IMR-90 (cell line): ENCODE measurements at regions not wholly inside any gene's neighbourhood (a gene's known extent, or its start where the extent isn't known, plus 50 kb on each side); places are given as distances from the start of the nearest gene placed in this dataset.

Source experiments
- ATAC-seq: fragments of 200-7000 bp; cut with Tn5 transposase; 2 replicates; pipeline ENCODE4 v1.9.1; 2020; ENCODE audit warnings: low read depth, mild to moderate bottlenecking, moderate library complexity
- BruUV-seq: library from RNA; stranded (reverse); fragments of 400-500 nt; replicated peaks from 2 replicates; lab custom pipeline; 2021; lab: Mats Ljungman, UMichigan
- CTCF ChIA-PET: fragments of 300-600 bp; formaldehyde crosslinking; extraction: SDS; loops from one replicate; lab custom pipeline; 2021; ENCODE audit warnings: antibody characterized with exemption; lab: Yijun Ruan, JAX
- POLR2A ChIA-PET: fragments of 300-600 bp; sonication (Branson Sonifier 250); formaldehyde crosslinking; loops from one replicate; lab custom pipeline; 2022; ENCODE audit warnings: antibody characterized with exemption; ENCODE audit not compliant: unreplicated experiment; lab: Charles Lee
- DNase-seq: peaks from one replicate; pipeline ENCODE4 v3.0.0; 2013
- H2AFZ ChIP-seq: replicated peaks from 2 replicates; pipeline ENCODE3; 2013; ENCODE audit warnings: low read length, mild to moderate bottlenecking; ENCODE audit not compliant: poor library complexity
- H2AK5ac ChIP-seq: 2 replicates; pipeline ENCODE4 v1.6.1; 2013; ENCODE audit warnings: low read depth, low read length, inconsistent platforms
- H2AK9ac ChIP-seq: replicated peaks from 2 replicates; pipeline ENCODE3; 2013; ENCODE audit warnings: mild to moderate bottlenecking, low read depth, low read length, moderate library complexity; ENCODE audit not compliant: poor library complexity
- H2BK120ac ChIP-seq: 2 replicates; pipeline ENCODE4 v1.6.1; 2013; ENCODE audit warnings: low read depth, low read length, inconsistent platforms
- H2BK15ac ChIP-seq: 3 replicates; pipeline ENCODE4 v1.6.1; 2013; ENCODE audit warnings: low read depth, low read length, inconsistent platforms
- H2BK20ac ChIP-seq: 2 replicates; pipeline ENCODE4 v1.6.1; 2013; ENCODE audit warnings: low read depth, mild to moderate bottlenecking, inconsistent platforms, low read length, moderate library complexity
- H2BK5ac ChIP-seq: 2 replicates; pipeline ENCODE4 v1.6.1; 2013; ENCODE audit warnings: mild to moderate bottlenecking, low read depth, low read length, inconsistent platforms; ENCODE audit not compliant: poor library complexity, severe bottlenecking
- H3K14ac ChIP-seq: replicated peaks from 2 replicates; pipeline ENCODE4 v1.6.1; 2013; ENCODE audit warnings: low read depth, low read length, inconsistent platforms
- H3K18ac ChIP-seq: 2 replicates; pipeline ENCODE4 v1.6.1; 2013; ENCODE audit warnings: low read depth, low read length, control low read depth
- H3K23ac ChIP-seq: 2 replicates; pipeline ENCODE4 v1.6.1; 2013; ENCODE audit warnings: low read depth, low read length, inconsistent platforms
- H3K27ac ChIP-seq: 2 replicates; pipeline ENCODE4 v1.5.1; 2013; ENCODE audit warnings: mild to moderate bottlenecking, control low read depth, low read length; ENCODE audit not compliant: insufficient read depth
- H3K27me3 ChIP-seq: 2 replicates; pipeline ENCODE4 v1.6.1; 2013; ENCODE audit warnings: low read length; ENCODE audit not compliant: control insufficient read depth, insufficient read depth
- H3K36me3 ChIP-seq: 2 replicates; pipeline ENCODE4 v1.6.1; 2013; ENCODE audit warnings: low read length, mixed read lengths; ENCODE audit not compliant: control insufficient read depth, insufficient read depth
- H3K4ac ChIP-seq: 2 replicates; pipeline ENCODE4 v1.6.1; 2013; ENCODE audit warnings: low read depth, low read length, inconsistent platforms
- H3K4me1 ChIP-seq: 2 replicates; pipeline ENCODE4 v1.6.1; 2013; ENCODE audit warnings: low read length, mixed read lengths; ENCODE audit not compliant: control insufficient read depth, insufficient read depth
- H3K4me2 ChIP-seq: 2 replicates; pipeline ENCODE4 v1.6.1; 2013; ENCODE audit warnings: low read depth, mild to moderate bottlenecking, control low read depth, low read length, moderate library complexity
- H3K4me3 ChIP-seq: 2 replicates; pipeline ENCODE4 v1.5.1; 2013; ENCODE audit warnings: low read depth, mild to moderate bottlenecking, control low read depth, low read length, moderate library complexity; ENCODE audit not compliant: insufficient read depth
- H3K56ac ChIP-seq: 2 replicates; pipeline ENCODE4 v1.6.1; 2013; ENCODE audit warnings: low read length, inconsistent platforms; ENCODE audit not compliant: insufficient read depth; ENCODE audit errors: extremely low read depth
- H3K79me1 ChIP-seq, 2 experiments: 2 replicates each; pipeline ENCODE4 v1.6.1; 2013; ENCODE audit warnings: low read length in 2 of 2, inconsistent platforms in 1 of 2, low read depth in 1 of 2
- H3K9ac ChIP-seq: 2 replicates; pipeline ENCODE4 v1.6.1; 2013; ENCODE audit warnings: low read depth, low read length, control low read depth
- H3K9me1 ChIP-seq: 2 replicates; pipeline ENCODE4 v1.6.1; 2013; ENCODE audit warnings: low read length, inconsistent platforms; ENCODE audit not compliant: insufficient read depth
- H3K9me3 ChIP-seq: 2 replicates; pipeline ENCODE4 v1.6.1; 2013; ENCODE audit warnings: low read length; ENCODE audit not compliant: control insufficient read depth, insufficient read depth
- H4K20me1 ChIP-seq: 2 replicates; pipeline ENCODE4 v1.6.1; 2013; ENCODE audit warnings: low read length, inconsistent platforms; ENCODE audit not compliant: insufficient read depth
- H4K5ac ChIP-seq: 2 replicates; pipeline ENCODE4 v1.6.1; 2013; ENCODE audit warnings: mild to moderate bottlenecking, low read depth, low read length, control low read depth
- H4K8ac ChIP-seq, 2 experiments: 2 replicates each; pipeline ENCODE4 v1.6.1; 2013; ENCODE audit warnings: low read depth in 2 of 2, low read length in 2 of 2, control low read depth in 1 of 2, inconsistent platforms in 1 of 2
- H4K91ac ChIP-seq: 2 replicates; pipeline ENCODE4 v1.6.1; 2013; ENCODE audit warnings: low read depth, low read length, inconsistent platforms; ENCODE audit not compliant: insufficient read depth
- BHLHE40 ChIP-seq: fragments of 150-350 bp; IDR thresholded peaks from 2 replicates; pipeline ENCODE4 v1.6.1; 2016; ENCODE audit warnings: mild to moderate bottlenecking, low read depth, low read length
- CEBPB ChIP-seq: IDR thresholded peaks from 2 replicates; pipeline ENCODE4 v1.6.1; 2012; ENCODE audit warnings: low read depth, low read length, improper control_type of control experiment
- CHD1 ChIP-seq: IDR thresholded peaks from 2 replicates; pipeline ENCODE4 v1.6.1; 2012; ENCODE audit warnings: low read depth, low read length, improper control_type of control experiment
- FOS ChIP-seq: fragments of 150-350 bp; IDR thresholded peaks from 2 replicates; pipeline ENCODE4 v1.6.1; 2016; ENCODE audit warnings: low read depth, low read length
- MAFK ChIP-seq: IDR thresholded peaks from 2 replicates; pipeline ENCODE4 v1.6.1; 2012; ENCODE audit warnings: low read depth, low read length, improper control_type of control experiment
- MAZ ChIP-seq: IDR thresholded peaks from 2 replicates; pipeline ENCODE4 v1.6.1; 2012; ENCODE audit warnings: low read depth, mild to moderate bottlenecking, low read length, improper control_type of control experiment, moderate library complexity, borderline replicate concordance
- MXI1 ChIP-seq: IDR thresholded peaks from 2 replicates; pipeline ENCODE4 v1.6.1; 2012; ENCODE audit warnings: low read depth, mild to moderate bottlenecking, low read length, moderate library complexity, borderline replicate concordance
- NFE2L2 ChIP-seq: fragments of 150-350 bp; IDR thresholded peaks from 2 replicates; pipeline ENCODE4 v1.6.1; 2016; ENCODE audit warnings: low read depth, mild to moderate bottlenecking, low read length
- POLR2A ChIP-seq: IDR thresholded peaks from 2 replicates; pipeline ENCODE4 v1.6.1; 2012; ENCODE audit warnings: mild to moderate bottlenecking, low read depth, low read length
- RAD21 ChIP-seq: IDR thresholded peaks from 2 replicates; pipeline ENCODE4 v1.6.1; 2012; ENCODE audit warnings: low read length, improper control_type of control experiment
- RCOR1 ChIP-seq: IDR thresholded peaks from 2 replicates; pipeline ENCODE4 v1.6.1; 2012; ENCODE audit warnings: mild to moderate bottlenecking, low read length, improper control_type of control experiment; ENCODE audit not compliant: insufficient replicate concordance
- RFX5 ChIP-seq: IDR thresholded peaks from 2 replicates; pipeline ENCODE4 v1.8.0; 2012; ENCODE audit warnings: low read depth, mild to moderate bottlenecking, low read length, moderate library complexity
- SMC3 ChIP-seq: fragments of 150-350 bp; IDR thresholded peaks from 2 replicates; pipeline ENCODE4 v1.6.1; 2016; ENCODE audit warnings: low read depth, mild to moderate bottlenecking, antibody characterized with exemption, low read length, moderate library complexity
- WGBS, 2 experiments: methylation state at CpG; one replicate each; pipeline versions ENCODE4 v1.1.5 to v1.1.7; 2013; ENCODE audit warnings: missing lambda C conversion rate in 2 of 2; ENCODE audit not compliant: insufficient read length in 1 of 2; ENCODE audit errors: extremely low coverage in 2 of 2; 5-methylcytosine and 5-hydroxymethylcytosine counted together
- dilution Hi-C: fragments of 300-500 bp; cut with HindIII; formaldehyde crosslinking; loops from one replicate; pipeline ENCODE4 v1.14.3; 2018; ENCODE audit warnings: low sequenced_read_pairs; ENCODE audit not compliant: unreplicated experiment
- in situ Hi-C: fragments of 300-500 bp; cut with MboI; formaldehyde crosslinking; loops from 3 replicates; pipeline ENCODE4 v1.14.3; 2019; ENCODE audit warnings: low sequenced_read_pairs, inconsistent platforms, mixed read lengths
- intact Hi-C: fragments of 100-400 bp; cut with micrococcal nuclease; formaldehyde crosslinking; loops from 2 replicates; pipeline ENCODE4 v1.10.0; 2022
- TF ChIP-seq, protein P1 (sequence below): fragments of 150-350 bp; IDR thresholded peaks from 2 replicates; pipeline ENCODE4 v1.6.1; 2016; ENCODE audit warnings: low read depth, mild to moderate bottlenecking, low read length, moderate library complexity, borderline replicate concordance
- TF ChIP-seq, protein P2 (sequence below): conservative IDR thresholded peaks from 2 replicates; pipeline ENCODE4 v1.5.1; 2012; ENCODE audit warnings: mild to moderate bottlenecking, low read depth, low read length, improper control_type of control experiment
- TF ChIP-seq, protein P3 (sequence below): fragments of 150-350 bp; IDR thresholded peaks from 2 replicates; pipeline ENCODE4 v1.6.1; 2017; ENCODE audit warnings: mild to moderate bottlenecking, antibody characterized with exemption, low read length, low read depth

DNA sequence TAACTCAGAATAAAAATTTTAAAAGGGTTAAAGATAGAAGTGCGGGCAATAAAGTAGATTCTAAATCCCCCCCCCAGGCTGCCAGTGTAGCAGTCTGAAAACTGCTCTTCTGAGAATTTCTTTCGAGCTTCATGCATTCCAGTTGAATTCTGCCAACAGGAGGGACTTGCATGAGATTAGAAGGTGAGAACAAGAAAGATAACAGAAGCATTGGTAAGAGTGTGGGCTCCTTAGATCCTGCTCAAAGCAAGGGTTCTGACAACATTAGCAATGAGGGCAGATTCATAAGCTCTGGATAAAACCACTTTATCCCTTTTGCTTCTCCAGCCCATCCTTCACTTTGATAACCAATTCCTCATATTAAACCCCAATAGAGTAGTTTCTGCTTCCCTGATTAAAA lies 235.9 kb upstream of the CDH6 start:
- Histone ChIP-seq H4K8ac (no peak overlapping the region), H3K9ac (no peak overlapping the region), H3K4ac (no peak overlapping the region), H3K4me1 (no peaks in the 10 kb centered on the region), H4K91ac (no peak overlapping the region), H3K4me3 (no peak overlapping the region), H2BK120ac (no peak overlapping the region), H3K56ac (no peak overlapping the region), H2BK20ac (no peak overlapping the region), H3K9me3 (no peaks in the 10 kb centered on the region), H2BK5ac (no peak overlapping the region), H3K14ac (no peak overlapping the region), H2BK15ac (no peak overlapping the region), H3K79me1 (no peaks in the 10 kb centered on the region), H3K23ac (no peak overlapping the region), H2AFZ (no peak overlapping the region), H4K20me1 (no peaks in the 10 kb centered on the region), H4K5ac (no peak overlapping the region), H3K27me3 (no peaks in the 10 kb centered on the region), H3K27ac (no peak overlapping the region), H3K9me1 (no peaks in the 10 kb centered on the region), H3K4me2 (no peak overlapping the region), H3K36me3 (no peaks in the 10 kb centered on the region), H2AK5ac (no peak overlapping the region), H3K18ac (no peak overlapping the region), H2AK9ac (no peak overlapping the region)
- TF ChIP-seq RAD21 (no peak), POLR2A (no peak), MAFK (no peak), FOS (no peak), MAZ (no peak), RFX5 (no peak), MXI1 (no peak), NFE2L2 (no peak), BHLHE40 (no peak), RCOR1 (no peak), CEBPB (no peak), SMC3 (no peak), CHD1 (no peak)
- TF ChIP-seq, protein P1, sequence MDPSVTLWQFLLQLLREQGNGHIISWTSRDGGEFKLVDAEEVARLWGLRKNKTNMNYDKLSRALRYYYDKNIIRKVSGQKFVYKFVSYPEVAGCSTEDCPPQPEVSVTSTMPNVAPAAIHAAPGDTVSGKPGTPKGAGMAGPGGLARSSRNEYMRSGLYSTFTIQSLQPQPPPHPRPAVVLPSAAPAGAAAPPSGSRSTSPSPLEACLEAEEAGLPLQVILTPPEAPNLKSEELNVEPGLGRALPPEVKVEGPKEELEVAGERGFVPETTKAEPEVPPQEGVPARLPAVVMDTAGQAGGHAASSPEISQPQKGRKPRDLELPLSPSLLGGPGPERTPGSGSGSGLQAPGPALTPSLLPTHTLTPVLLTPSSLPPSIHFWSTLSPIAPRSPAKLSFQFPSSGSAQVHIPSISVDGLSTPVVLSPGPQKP, result no peak
- TF ChIP-seq, protein P2, sequence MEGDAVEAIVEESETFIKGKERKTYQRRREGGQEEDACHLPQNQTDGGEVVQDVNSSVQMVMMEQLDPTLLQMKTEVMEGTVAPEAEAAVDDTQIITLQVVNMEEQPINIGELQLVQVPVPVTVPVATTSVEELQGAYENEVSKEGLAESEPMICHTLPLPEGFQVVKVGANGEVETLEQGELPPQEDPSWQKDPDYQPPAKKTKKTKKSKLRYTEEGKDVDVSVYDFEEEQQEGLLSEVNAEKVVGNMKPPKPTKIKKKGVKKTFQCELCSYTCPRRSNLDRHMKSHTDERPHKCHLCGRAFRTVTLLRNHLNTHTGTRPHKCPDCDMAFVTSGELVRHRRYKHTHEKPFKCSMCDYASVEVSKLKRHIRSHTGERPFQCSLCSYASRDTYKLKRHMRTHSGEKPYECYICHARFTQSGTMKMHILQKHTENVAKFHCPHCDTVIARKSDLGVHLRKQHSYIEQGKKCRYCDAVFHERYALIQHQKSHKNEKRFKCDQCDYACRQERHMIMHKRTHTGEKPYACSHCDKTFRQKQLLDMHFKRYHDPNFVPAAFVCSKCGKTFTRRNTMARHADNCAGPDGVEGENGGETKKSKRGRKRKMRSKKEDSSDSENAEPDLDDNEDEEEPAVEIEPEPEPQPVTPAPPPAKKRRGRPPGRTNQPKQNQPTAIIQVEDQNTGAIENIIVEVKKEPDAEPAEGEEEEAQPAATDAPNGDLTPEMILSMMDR, result no peak
- TF ChIP-seq, protein P3, sequence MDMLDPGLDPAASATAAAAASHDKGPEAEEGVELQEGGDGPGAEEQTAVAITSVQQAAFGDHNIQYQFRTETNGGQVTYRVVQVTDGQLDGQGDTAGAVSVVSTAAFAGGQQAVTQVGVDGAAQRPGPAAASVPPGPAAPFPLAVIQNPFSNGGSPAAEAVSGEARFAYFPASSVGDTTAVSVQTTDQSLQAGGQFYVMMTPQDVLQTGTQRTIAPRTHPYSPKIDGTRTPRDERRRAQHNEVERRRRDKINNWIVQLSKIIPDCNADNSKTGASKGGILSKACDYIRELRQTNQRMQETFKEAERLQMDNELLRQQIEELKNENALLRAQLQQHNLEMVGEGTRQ, result no peak
- DNase-seq (no peak), ATAC-seq (no peak)
- in situ Hi-C loops, result no loop called here
- no CpG with 5 or more reads among the region's 2 CpGs for WGBS, 2 experiments
- ChIA-PET CTCF (no interaction called here), POLR2A (no interaction called here)
- dilution Hi-C loops, result no loop called here
- intact Hi-C loops, result no loop called here
- no TSS peak for BruUV-seq
